GM23338 (cell line): ENCODE measurements at regions not wholly inside any gene's neighbourhood (a gene's known extent, or its start where the extent isn't known, plus 50 kb on each side); places are given as distances from the start of the nearest gene placed in this dataset.

Experiments
- ATAC-seq: fragments of 200-7000 bp; cut with Tn5 transposase; 3 replicates; pipeline ENCODE4 v1.9.1; 2020
- DNase-seq: peaks from one replicate; pipeline ENCODE4 v3.0.0-alpha.2; 2015; ENCODE audit warnings: low spot score
- H2AFZ ChIP-seq: fragments of 200-600 bp; sonication (generic); 2 replicates; pipeline ENCODE4 v1.8.0; 2016; ENCODE audit warnings: antibody characterized with exemption, mild to moderate bottlenecking, moderate library complexity
- H3F3A ChIP-seq: fragments of 200-600 bp; sonication (generic); replicated peaks from 2 replicates; pipeline ENCODE4 v1.8.0; 2017; ENCODE audit warnings: antibody characterized with exemption, mixed run types, low read depth
- H3K27ac ChIP-seq: fragments of 200-600 bp; sonication (generic); 2 replicates; pipeline ENCODE4 v1.6.1; 2016; ENCODE audit warnings: low read depth
- H3K27me3 ChIP-seq: fragments of 200-600 bp; sonication (generic); 2 replicates; pipeline ENCODE4 v1.8.0; 2016; ENCODE audit warnings: mild to moderate bottlenecking, mixed run types, moderate library complexity; ENCODE audit not compliant: insufficient read depth
- H3K36me3 ChIP-seq: fragments of 200-600 bp; sonication (generic); 2 replicates; pipeline ENCODE4 v1.8.0; 2016; ENCODE audit warnings: mild to moderate bottlenecking; ENCODE audit not compliant: insufficient read depth
- H3K4me1 ChIP-seq: fragments of 200-600 bp; sonication (generic); 2 replicates; pipeline ENCODE4 v1.8.0; 2016; ENCODE audit warnings: mild to moderate bottlenecking, moderate library complexity; ENCODE audit not compliant: insufficient read depth
- H3K4me2 ChIP-seq: fragments of 200-600 bp; sonication (generic); 2 replicates; pipeline ENCODE4 v1.7.1; 2017; ENCODE audit warnings: mixed run types
- H3K4me3 ChIP-seq: fragments of 200-600 bp; sonication (generic); 2 replicates; pipeline ENCODE4 v1.6.1; 2016; ENCODE audit warnings: mixed run types
- H3K79me2 ChIP-seq: fragments of 200-600 bp; sonication (generic); replicated peaks from 2 replicates; pipeline ENCODE4 v1.8.0; 2017; ENCODE audit warnings: mild to moderate bottlenecking; ENCODE audit not compliant: insufficient read depth
- H3K9me2 ChIP-seq: fragments of 200-600 bp; sonication (generic); 2 replicates; pipeline ENCODE4 v1.8.0; 2017; ENCODE audit not compliant: insufficient read depth
- H4K20me1 ChIP-seq: fragments of 200-600 bp; sonication (generic); replicated peaks from 2 replicates; pipeline ENCODE4 v1.8.0; 2017; ENCODE audit warnings: mild to moderate bottlenecking; ENCODE audit not compliant: insufficient read depth
- H3K27ac Mint-ChIP-seq: 2 replicates; pipeline ENCODE4 v1.8.0; 2020; ENCODE audit warnings: inconsistent platforms, mild to moderate bottlenecking, moderate library complexity, mixed read lengths
- H3K27me3 Mint-ChIP-seq: 3 replicates; pipeline ENCODE4 v1.8.0; 2022; ENCODE audit warnings: low read depth, mild to moderate bottlenecking, moderate library complexity, mixed read lengths, inconsistent platforms; ENCODE audit not compliant: insufficient read depth, poor library complexity
- H3K36me3 Mint-ChIP-seq: 3 replicates; pipeline ENCODE4 v1.8.0; 2021; ENCODE audit warnings: low read depth, mild to moderate bottlenecking, inconsistent platforms, moderate library complexity, mixed read lengths
- H3K4me1 Mint-ChIP-seq: 3 replicates; pipeline ENCODE4 v1.8.0; 2020; ENCODE audit warnings: mild to moderate bottlenecking, inconsistent platforms, mixed read lengths
- H3K4me3 Mint-ChIP-seq: 3 replicates; pipeline ENCODE4 v1.8.0; 2021; ENCODE audit warnings: moderate library complexity, mild to moderate bottlenecking, inconsistent platforms, mixed read lengths
- H3K9me3 Mint-ChIP-seq: 3 replicates; pipeline ENCODE4 v1.8.0; 2020; ENCODE audit warnings: moderate library complexity, mild to moderate bottlenecking, inconsistent platforms, mixed read lengths
- CREB1 ChIP-seq: fragments of 250-450 bp; sonication (Bioruptor Pico); IDR thresholded peaks from 2 replicates; pipeline ENCODE4 v1.5.0; 2020; ENCODE audit warnings: low read depth, mild to moderate bottlenecking, moderate library complexity
- NANOG ChIP-seq: IDR thresholded peaks from 2 replicates; pipeline ENCODE4 v1.6.1; 2016; ENCODE audit warnings: antibody characterized with exemption, borderline replicate concordance
- POLR2AphosphoS5 ChIP-seq: IDR thresholded peaks from 2 replicates; pipeline ENCODE4 v1.6.1; 2016; ENCODE audit warnings: antibody characterized with exemption, low read depth
- REST ChIP-seq: IDR thresholded peaks from one replicate; pipeline ENCODE4 v1.6.1; 2018; ENCODE audit warnings: antibody characterized with exemption; ENCODE audit not compliant: unreplicated experiment
- ZNF114 ChIP-seq: fragments of 250-450 bp; sonication (Bioruptor Pico); IDR thresholded peaks from 2 replicates; pipeline ENCODE4 v1.5.0; 2020; ENCODE audit warnings: mild to moderate bottlenecking, moderate library complexity
- ZNF331 ChIP-seq: fragments of 250-450 bp; sonication (Bioruptor Pico); IDR thresholded peaks from 2 replicates; pipeline ENCODE4 v1.5.0; 2020; ENCODE audit warnings: low read depth, mild to moderate bottlenecking, moderate library complexity
- TF ChIP-seq, protein P1 (sequence below), 2 experiments: fragments of 200-600 bp in 1 of 2; sonication (generic) in 1 of 2; conservative IDR thresholded peaks; 2 replicates each; pipeline versions ENCODE4 v1.5.1 to v1.6.1; 2016 to 2017; ENCODE audit warnings: antibody characterized with exemption in 2 of 2, low read depth in 2 of 2, mild to moderate bottlenecking in 2 of 2, moderate library complexity in 1 of 2
- TF ChIP-seq, protein P2 (sequence below): fragments of 250-450 bp; sonication (Bioruptor Pico); IDR thresholded peaks from 2 replicates; pipeline ENCODE4 v1.5.0; 2020; ENCODE audit warnings: mild to moderate bottlenecking, moderate library complexity
- TF ChIP-seq, protein P3 (sequence below): IDR thresholded peaks from 2 replicates; pipeline ENCODE4 v1.6.1; 2016; ENCODE audit warnings: antibody characterized with exemption

GRCh38 chr4:138865765-138866164, 149.8 kb upstream of the NOCT start:
- Histone ChIP-seq H3K36me3 (no peaks in the 10 kb centered on the region), H3K79me2 (no peaks in the 10 kb centered on the region), H3K9me2 (no peaks in the 10 kb centered on the region), H3K4me3 (no peak overlapping the region), H2AFZ (0 out of 2 replicates have a peak overlapping the region, but pooled peaks have one; percentile 18), H3K4me2 (no peak overlapping the region), H4K20me1 (no peaks in the 10 kb centered on the region), H3F3A (no peaks in the 10 kb centered on the region), H3K27ac (no peak overlapping the region), H3K27me3 (no peaks in the 10 kb centered on the region), H3K4me1 (no peaks in the 10 kb centered on the region)
- H3K27me3 Mint-ChIP-seq = no peaks in the 10 kb centered on the region
- H3K9me3 Mint-ChIP-seq = no peaks in the 10 kb centered on the region
- no peak overlapping the region for H3K27ac Mint-ChIP-seq
- TF ChIP-seq, protein P1, sequence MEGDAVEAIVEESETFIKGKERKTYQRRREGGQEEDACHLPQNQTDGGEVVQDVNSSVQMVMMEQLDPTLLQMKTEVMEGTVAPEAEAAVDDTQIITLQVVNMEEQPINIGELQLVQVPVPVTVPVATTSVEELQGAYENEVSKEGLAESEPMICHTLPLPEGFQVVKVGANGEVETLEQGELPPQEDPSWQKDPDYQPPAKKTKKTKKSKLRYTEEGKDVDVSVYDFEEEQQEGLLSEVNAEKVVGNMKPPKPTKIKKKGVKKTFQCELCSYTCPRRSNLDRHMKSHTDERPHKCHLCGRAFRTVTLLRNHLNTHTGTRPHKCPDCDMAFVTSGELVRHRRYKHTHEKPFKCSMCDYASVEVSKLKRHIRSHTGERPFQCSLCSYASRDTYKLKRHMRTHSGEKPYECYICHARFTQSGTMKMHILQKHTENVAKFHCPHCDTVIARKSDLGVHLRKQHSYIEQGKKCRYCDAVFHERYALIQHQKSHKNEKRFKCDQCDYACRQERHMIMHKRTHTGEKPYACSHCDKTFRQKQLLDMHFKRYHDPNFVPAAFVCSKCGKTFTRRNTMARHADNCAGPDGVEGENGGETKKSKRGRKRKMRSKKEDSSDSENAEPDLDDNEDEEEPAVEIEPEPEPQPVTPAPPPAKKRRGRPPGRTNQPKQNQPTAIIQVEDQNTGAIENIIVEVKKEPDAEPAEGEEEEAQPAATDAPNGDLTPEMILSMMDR (conservative IDR thresholded peaks at IDR 0.05; ENCODE audit: low read depth in 2 of 2) = no peak
- TF ChIP-seq NANOG (no peak), CREB1 (CRISPR knock-in tag) (no peak), ZNF331 (CRISPR knock-in tag) (no peak), REST (no peak), ZNF114 (CRISPR knock-in tag) (no peak), POLR2AphosphoS5 (no peak)
- TF ChIP-seq, protein P2, sequence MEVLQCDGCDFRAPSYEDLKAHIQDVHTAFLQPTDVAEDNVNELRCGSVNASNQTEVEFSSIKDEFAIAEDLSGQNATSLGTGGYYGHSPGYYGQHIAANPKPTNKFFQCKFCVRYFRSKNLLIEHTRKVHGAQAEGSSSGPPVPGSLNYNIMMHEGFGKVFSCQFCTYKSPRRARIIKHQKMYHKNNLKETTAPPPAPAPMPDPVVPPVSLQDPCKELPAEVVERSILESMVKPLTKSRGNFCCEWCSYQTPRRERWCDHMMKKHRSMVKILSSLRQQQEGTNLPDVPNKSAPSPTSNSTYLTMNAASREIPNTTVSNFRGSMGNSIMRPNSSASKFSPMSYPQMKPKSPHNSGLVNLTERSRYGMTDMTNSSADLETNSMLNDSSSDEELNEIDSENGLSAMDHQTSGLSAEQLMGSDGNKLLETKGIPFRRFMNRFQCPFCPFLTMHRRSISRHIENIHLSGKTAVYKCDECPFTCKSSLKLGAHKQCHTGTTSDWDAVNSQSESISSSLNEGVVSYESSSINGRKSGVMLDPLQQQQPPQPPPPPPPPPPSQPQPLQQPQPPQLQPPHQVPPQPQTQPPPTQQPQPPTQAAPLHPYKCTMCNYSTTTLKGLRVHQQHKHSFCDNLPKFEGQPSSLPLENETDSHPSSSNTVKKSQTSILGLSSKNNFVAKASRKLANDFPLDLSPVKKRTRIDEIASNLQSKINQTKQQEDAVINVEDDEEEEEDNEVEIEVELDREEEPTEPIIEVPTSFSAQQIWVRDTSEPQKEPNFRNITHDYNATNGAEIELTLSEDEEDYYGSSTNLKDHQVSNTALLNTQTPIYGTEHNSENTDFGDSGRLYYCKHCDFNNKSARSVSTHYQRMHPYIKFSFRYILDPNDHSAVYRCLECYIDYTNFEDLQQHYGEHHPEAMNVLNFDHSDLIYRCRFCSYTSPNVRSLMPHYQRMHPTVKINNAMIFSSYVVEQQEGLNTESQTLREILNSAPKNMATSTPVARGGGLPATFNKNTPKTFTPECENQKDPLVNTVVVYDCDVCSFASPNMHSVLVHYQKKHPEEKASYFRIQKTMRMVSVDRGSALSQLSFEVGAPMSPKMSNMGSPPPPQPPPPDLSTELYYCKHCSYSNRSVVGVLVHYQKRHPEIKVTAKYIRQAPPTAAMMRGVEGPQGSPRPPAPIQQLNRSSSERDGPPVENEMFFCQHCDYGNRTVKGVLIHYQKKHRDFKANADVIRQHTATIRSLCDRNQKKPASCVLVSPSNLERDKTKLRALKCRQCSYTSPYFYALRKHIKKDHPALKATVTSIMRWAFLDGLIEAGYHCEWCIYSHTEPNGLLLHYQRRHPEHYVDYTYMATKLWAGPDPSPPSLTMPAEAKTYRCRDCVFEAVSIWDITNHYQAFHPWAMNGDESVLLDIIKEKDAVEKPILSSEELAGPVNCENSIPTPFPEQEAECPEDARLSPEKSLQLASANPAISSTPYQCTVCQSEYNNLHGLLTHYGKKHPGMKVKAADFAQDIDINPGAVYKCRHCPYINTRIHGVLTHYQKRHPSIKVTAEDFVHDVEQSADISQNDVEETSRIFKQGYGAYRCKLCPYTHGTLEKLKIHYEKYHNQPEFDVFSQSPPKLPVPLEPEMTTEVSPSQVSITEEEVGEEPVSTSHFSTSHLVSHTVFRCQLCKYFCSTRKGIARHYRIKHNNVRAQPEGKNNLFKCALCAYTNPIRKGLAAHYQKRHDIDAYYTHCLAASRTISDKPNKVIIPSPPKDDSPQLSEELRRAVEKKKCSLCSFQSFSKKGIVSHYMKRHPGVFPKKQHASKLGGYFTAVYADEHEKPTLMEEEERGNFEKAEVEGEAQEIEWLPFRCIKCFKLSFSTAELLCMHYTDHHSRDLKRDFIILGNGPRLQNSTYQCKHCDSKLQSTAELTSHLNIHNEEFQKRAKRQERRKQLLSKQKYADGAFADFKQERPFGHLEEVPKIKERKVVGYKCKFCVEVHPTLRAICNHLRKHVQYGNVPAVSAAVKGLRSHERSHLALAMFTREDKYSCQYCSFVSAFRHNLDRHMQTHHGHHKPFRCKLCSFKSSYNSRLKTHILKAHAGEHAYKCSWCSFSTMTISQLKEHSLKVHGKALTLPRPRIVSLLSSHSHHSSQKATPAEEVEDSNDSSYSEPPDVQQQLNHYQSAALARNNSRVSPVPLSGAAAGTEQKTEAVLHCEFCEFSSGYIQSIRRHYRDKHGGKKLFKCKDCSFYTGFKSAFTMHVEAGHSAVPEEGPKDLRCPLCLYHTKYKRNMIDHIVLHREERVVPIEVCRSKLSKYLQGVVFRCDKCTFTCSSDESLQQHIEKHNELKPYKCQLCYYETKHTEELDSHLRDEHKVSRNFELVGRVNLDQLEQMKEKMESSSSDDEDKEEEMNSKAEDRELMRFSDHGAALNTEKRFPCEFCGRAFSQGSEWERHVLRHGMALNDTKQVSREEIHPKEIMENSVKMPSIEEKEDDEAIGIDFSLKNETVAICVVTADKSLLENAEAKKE (CRISPR knock-in tag) = no peak
- TF ChIP-seq, protein P3, sequence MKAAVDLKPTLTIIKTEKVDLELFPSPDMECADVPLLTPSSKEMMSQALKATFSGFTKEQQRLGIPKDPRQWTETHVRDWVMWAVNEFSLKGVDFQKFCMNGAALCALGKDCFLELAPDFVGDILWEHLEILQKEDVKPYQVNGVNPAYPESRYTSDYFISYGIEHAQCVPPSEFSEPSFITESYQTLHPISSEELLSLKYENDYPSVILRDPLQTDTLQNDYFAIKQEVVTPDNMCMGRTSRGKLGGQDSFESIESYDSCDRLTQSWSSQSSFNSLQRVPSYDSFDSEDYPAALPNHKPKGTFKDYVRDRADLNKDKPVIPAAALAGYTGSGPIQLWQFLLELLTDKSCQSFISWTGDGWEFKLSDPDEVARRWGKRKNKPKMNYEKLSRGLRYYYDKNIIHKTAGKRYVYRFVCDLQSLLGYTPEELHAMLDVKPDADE = no peak
- no peaks in the 10 kb centered on the region for H3K36me3 Mint-ChIP-seq
- no peak overlapping the region for H3K4me3 Mint-ChIP-seq
- ATAC-seq (no peak), DNase-seq (no peak)
- H3K4me1 Mint-ChIP-seq = peaks cover 9% of the 10 kb centered on the region
